SH-SY5Y (cell line): ENCODE measurements at regions not wholly inside any gene's neighbourhood (a gene's known extent, or its start where the extent isn't known, plus 50 kb on each side); places are given as distances from the start of the nearest gene placed in this dataset.

Experiments used
- GATA2 ChIP-seq: IDR thresholded peaks from 2 replicates; pipeline ENCODE4 v1.6.1; 2011; ENCODE audit warnings: mild to moderate bottlenecking, low read depth, low read length
- GATA3 ChIP-seq: IDR thresholded peaks from 2 replicates; pipeline ENCODE4 v1.6.1; 2011; ENCODE audit warnings: low read depth, mild to moderate bottlenecking, low read length, moderate library complexity

- TF ChIP-seq GATA3 (no peak), GATA2 (no peak)
Observed at GRCh38 chr10:107585630-107586029, 421.1 kb upstream of the SORCS1 start.
